ENCODE measurements at regions not wholly inside any gene's neighbourhood (a gene's known extent, or its start where the extent isn't known, plus 50 kb on each side); places are given as distances from the start of the nearest gene placed in this dataset.

GRCh38 chr12:84043355-84043754, 869.2 kb downstream of the SLC6A15 start:
- H3K4me1 ChIP-seq = no peaks in the 10 kb centered on the region
- no peaks in the 10 kb centered on the region for H3K9me3 ChIP-seq
- WGBS, 2 donors = 77 to 81% methylated on average over 4 of the region's 4 CpGs
- no peaks in the 10 kb centered on the region for H3K27me3 ChIP-seq
- H3K27ac ChIP-seq = no peak overlapping the region
- ATAC-seq (no peak), DNase-seq (no peak)
- H3K4me3 ChIP-seq = no peak overlapping the region
- TF ChIP-seq, protein P1, sequence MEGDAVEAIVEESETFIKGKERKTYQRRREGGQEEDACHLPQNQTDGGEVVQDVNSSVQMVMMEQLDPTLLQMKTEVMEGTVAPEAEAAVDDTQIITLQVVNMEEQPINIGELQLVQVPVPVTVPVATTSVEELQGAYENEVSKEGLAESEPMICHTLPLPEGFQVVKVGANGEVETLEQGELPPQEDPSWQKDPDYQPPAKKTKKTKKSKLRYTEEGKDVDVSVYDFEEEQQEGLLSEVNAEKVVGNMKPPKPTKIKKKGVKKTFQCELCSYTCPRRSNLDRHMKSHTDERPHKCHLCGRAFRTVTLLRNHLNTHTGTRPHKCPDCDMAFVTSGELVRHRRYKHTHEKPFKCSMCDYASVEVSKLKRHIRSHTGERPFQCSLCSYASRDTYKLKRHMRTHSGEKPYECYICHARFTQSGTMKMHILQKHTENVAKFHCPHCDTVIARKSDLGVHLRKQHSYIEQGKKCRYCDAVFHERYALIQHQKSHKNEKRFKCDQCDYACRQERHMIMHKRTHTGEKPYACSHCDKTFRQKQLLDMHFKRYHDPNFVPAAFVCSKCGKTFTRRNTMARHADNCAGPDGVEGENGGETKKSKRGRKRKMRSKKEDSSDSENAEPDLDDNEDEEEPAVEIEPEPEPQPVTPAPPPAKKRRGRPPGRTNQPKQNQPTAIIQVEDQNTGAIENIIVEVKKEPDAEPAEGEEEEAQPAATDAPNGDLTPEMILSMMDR (IDR thresholded peaks at IDR 0.05) = no peak
- TF ChIP-seq POLR2A (IDR thresholded peaks at IDR 0.05) = no peak
- H3K36me3 ChIP-seq (replicated peaks in 1 of 2; ENCODE audit: insufficient read depth in 1 of 2, low read depth in 2 of 2) = no peaks in the 10 kb centered on the region
- intact Hi-C loops (cut with DNase I) = no loop called here

GRCh38 chr12:84038242-84038641, 874.4 kb downstream of the SLC6A15 start:
- Histone ChIP-seq H3K9me3 (peaks cover 0 to 3% (median 0%) of the 10 kb centered on the region in 3 donors), H3K36me3 (replicated peaks in 1 of 2; ENCODE audit: insufficient read depth in 1 of 2, low read depth in 2 of 2) (no peaks in the 10 kb centered on the region), H3K4me1 (no peaks in the 10 kb centered on the region), H3K27me3 (no peaks in the 10 kb centered on the region), H3K4me3 (no peak overlapping the region), H3K27ac (no peak overlapping the region)
- ATAC-seq = no peak
- TF ChIP-seq POLR2A (IDR thresholded peaks at IDR 0.05) = no peak
- WGBS, 2 donors = 38 to 51% methylated on average over 8 to 9 of the region's 9 CpGs
- no peak for DNase-seq
- intact Hi-C loops (cut with DNase I) = no loop called here

DNA sequence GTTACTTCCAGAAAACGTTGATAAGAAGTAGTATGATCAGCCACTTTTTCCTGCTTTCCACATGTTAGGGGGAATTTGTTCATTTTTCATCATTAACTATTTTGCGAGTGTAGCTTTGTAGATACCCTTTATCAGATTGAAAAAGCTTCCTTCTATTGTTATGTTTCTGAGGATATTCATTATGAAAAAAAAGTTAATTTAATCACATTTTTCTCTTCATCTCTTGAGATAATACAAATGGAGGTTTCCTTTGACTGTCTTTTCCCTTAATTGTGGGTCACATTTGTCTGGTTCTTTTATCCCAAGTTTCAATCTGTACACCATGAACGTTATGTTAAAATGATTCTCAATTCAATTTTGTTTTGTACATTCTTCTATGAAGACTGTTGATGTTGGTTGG, 875.7 kb downstream of the SLC6A15 start:
- no peaks in the 10 kb centered on the region for H3K27me3 ChIP-seq
- no peak overlapping the region for H3K4me3 ChIP-seq
- ATAC-seq = no peak
- intact Hi-C loops (cut with DNase I) = no loop called here
- H3K27ac ChIP-seq = no peak overlapping the region
- 48 to 61% methylated on average over 3 of the region's 3 CpGs for WGBS, 2 donors
- TF ChIP-seq, protein P1 (IDR thresholded peaks at IDR 0.05) = no peak
- no peak for TF ChIP-seq POLR2A (IDR thresholded peaks at IDR 0.05)
- H3K9me3 ChIP-seq = peaks cover 0 to 13% (median 0%) of the 10 kb centered on the region in 3 donors
- H3K4me1 ChIP-seq = no peaks in the 10 kb centered on the region
- DNase-seq = no peak
- no peaks in the 10 kb centered on the region for H3K36me3 ChIP-seq (replicated peaks in 1 of 2; ENCODE audit: insufficient read depth in 1 of 2, low read depth in 2 of 2)

GRCh38 chr12:84035766-84036165, 876.8 kb downstream of the SLC6A15 start:
- H3K4me1 ChIP-seq = no peaks in the 10 kb centered on the region
- peaks cover 0 to 13% (median 0%) of the 10 kb centered on the region in 3 donors for H3K9me3 ChIP-seq
- no peak for DNase-seq
- no peak overlapping the region for H3K27ac ChIP-seq
- no peak for TF ChIP-seq POLR2A (IDR thresholded peaks at IDR 0.05)
- TF ChIP-seq, protein P1 (IDR thresholded peaks at IDR 0.05) = no peak
- 59 to 60% methylated on average over 3 of the region's 3 CpGs for WGBS, 2 donors
- no peaks in the 10 kb centered on the region for H3K27me3 ChIP-seq
- intact Hi-C loops (cut with DNase I) = no loop called here
- no peak for ATAC-seq
- no peaks in the 10 kb centered on the region for H3K36me3 ChIP-seq (replicated peaks in 1 of 2; ENCODE audit: insufficient read depth in 1 of 2, low read depth in 2 of 2)
- H3K4me3 ChIP-seq = no peak overlapping the region

DNA sequence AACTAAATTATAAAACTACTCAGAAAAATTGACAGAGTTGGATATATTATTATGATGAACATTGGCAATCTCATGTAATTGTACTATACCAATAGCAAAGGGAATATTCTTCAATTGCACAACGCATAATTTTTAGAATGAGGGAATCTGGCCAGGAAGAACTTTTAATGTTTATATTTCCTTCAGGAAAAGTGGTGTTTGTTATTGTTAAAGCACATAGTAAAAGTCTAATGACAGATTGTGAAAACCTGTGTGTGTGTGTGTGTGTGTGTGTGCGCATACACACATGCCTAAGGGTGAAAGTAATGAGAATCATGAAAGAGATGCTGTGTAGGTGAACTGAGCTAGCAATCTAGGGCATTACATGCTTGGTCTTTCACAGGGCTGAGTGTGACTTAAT, 877.7 kb downstream of the SLC6A15 start:
- ATAC-seq = no peak
- H3K9me3 ChIP-seq = peaks cover 0 to 13% (median 0%) of the 10 kb centered on the region in 3 donors
- H3K4me1 ChIP-seq = no peaks in the 10 kb centered on the region
- no peaks in the 10 kb centered on the region for H3K36me3 ChIP-seq (replicated peaks in 1 of 2; ENCODE audit: insufficient read depth in 1 of 2, low read depth in 2 of 2)
- no peak overlapping the region for H3K27ac ChIP-seq
- H3K27me3 ChIP-seq = no peaks in the 10 kb centered on the region
- intact Hi-C loops (cut with DNase I) = no loop called here
- TF ChIP-seq, protein P1 (IDR thresholded peaks at IDR 0.05) = no peak
- TF ChIP-seq POLR2A (IDR thresholded peaks at IDR 0.05) = no peak
- 31 to 43% methylated on average over 2 of the region's 2 CpGs for WGBS, 2 donors
- no peak for DNase-seq
- no peak overlapping the region for H3K4me3 ChIP-seq
